ENCODE measurements at regions not wholly inside any gene's neighbourhood (a gene's known extent, or its start where the extent isn't known, plus 50 kb on each side); places are given as distances from the start of the nearest gene placed in this dataset.
A peak's percentile ranks its signal among the peaks of the same experiment; 100 is the strongest.
"Not testable (repeated sequence)": the region's sequence is repeated elsewhere in the genome, so short reads cannot be mapped to it uniquely, and the experiment has no call there.

DNA sequence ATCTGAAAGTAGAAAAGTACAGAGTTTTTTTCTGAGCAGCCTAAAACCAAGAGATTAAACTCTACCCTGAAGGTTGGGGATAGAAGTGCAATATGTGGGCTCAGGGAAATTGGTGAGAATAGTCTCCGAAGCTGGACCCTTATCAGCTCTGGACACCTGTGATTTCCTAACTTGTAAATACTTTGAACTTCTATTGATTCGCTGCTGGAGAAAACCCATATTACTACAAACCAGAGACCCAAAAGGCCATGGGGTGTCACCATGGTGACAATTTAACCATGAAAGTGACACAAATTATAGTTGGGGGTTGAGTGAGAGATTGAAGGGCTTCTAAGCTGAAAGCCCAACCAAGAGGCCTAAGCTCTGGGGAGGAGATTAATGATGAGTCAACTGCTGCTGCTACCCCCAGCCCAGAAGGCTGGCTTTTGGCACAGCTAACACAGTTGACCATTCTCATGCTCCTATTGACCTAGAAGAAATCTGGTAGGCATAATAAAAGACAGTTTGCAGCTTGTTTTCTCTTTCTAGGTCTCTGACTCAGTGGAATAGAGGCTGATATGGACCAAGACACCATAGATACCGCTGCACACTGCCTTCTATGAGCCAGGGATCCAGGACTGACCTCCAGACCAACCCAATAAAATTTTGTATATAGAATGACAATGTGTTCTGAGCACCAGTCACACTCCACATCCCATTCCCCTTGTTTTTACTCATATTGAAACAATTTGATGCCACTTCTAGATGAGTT is 131.9 kb upstream of the FNDC3A start:
- no peak for DNase-seq (ENCODE audit: low spot score)

DNA sequence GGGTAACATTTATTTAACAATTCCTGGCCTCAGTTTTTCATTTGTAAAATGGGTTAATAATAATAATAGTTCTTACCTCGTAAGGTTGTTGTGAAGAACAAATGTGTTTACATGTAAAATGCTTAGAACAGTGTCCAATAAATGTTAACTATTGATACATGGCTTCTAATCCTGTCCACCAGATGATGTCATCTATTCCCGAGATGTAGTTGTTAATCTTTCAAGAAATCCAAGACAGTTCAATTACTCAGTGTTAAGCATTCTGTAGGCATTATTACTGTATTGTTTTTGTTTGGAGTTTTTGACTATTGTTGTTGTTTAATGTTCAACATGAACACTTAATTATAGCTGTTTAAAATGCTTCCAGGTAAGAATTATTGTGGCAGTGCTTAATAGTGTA is 131.0 kb upstream of the FNDC3A start:
- no peak for DNase-seq (ENCODE audit: low spot score)

DNA sequence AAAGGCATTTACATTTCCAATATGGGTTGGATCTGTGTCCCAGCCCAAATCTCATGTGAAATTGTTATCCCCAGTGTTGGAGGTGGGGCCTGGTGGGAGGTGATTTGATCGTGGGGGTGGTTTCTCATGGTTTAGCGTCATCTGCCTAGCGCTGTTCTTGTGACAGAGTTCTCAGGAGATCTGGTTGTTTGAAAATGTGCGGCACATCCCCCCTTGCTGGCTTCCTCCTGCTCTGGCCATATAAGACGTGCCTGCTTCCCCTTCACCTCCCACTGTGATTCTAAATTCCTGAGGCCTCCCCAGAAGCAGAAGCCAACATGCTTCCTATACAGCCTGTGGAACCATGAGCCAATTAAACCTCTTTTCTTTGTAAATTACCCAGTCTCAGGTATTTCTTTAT is 126.2 kb upstream of the FNDC3A start:
- DNase-seq (ENCODE audit: low spot score) = no peak

DNA sequence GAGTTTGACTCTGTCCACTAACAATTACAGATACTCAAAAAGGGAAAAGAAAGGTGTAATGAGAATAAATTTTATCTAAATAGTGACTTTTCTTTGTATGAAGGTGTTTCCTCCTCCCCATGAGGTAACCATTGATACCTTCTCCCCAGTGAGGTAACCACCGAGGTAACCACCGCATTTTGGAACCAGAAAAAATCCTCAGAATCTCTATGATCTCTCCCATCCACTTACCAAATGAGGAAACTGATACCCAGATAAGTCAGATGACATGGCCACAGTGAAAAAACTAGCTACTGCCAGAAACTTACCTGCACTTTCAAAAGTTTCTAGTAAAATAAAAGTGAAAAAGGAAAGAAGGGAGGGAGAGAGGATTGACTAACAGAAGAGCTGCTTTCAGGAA is 124.0 kb upstream of the FNDC3A start:
- DNase-seq (ENCODE audit: low spot score) = no peak

GRCh38 chr13:48852911-48853727 is 122.6 kb upstream of the FNDC3A start:
- no peak for DNase-seq (ENCODE audit: low spot score)

GRCh38 chr13:48853728-48854102 is 122.0 kb upstream of the FNDC3A start:
- no peak for DNase-seq (ENCODE audit: low spot score)

DNA sequence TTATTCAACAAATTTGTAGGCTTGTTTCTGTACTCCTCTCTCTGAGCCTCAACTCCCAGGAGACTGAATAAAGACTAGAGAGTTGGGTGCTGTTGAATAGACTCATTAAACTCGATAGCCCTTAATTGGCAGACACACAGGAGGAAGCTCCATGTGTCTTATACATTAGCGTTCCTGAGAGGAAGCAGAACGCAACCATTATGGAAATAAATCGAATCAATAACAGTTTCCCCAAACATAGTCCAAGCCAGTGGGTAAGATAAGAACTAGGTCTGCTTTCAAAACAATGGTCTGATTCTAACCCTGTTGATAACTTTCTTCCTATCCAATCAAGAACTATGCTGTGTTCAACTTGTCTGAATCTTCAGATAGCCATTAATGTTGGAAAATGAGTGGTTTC is 118.1 kb upstream of the FNDC3A start:
- DNase-seq (ENCODE audit: low spot score) = peak; percentile 59

DNA sequence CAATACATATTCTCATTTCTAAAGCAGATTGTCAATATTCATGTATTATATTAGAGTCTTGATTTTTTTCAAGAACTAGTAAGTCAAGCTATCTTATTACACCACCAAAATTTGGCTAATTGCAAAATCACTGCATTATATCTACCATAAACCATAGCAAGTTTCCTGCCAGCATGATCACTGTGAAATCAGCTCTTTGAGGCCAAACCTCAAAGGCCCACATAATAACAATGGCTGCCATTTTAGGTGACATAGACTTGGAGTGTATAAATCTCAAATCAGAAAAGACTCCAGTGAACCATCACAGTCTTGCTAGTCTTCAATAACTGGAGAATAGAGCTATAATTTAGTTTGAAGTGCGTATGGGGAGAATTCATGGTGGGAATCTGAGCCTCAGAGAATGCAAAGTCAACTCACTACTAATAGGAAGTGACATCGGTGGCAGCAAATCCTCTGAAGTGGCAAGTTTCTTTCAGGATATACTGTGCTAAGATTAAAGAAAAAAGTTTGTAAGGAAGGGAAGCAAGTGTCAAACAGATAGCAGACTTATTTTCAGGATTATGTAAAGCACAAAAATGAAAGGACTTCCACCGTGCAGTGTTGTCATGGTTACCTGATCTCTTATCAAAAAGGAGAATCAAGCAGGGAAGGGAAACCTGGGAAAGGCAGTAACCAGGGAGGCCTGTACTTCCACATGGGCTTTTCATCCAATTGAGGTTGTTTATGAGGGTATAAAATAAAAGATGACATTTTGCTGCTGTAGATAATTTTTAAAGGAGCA is 117.4 kb upstream of the FNDC3A start:
- DNase-seq (ENCODE audit: low spot score) = peak; percentile 82

- no peak for DNase-seq (ENCODE audit: low spot score)
Observed at GRCh38 chr13:48859272-48860105, 116.2 kb upstream of the FNDC3A start.

DNA sequence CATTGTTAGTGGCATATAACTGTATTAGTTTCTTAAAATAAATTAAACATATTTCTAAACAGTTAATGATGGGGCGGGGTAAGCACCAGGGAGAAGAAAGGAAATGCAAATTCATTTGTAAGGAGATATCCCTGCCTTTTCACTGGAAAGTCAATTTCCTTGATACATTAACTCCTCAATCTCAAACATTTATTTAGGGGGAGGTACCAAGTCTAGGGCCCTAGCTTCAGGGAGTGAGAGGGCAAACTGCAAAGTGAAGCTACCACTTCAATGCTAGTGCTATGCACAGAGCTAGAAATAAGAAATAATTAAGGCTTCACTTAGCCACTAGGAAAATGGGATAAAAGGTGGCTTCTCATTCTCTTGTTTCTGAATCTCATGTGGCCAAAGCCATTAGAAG is 115.3 kb upstream of the FNDC3A start:
- DNase-seq (ENCODE audit: low spot score) = no peak

GRCh38 chr13:48862572-48862971 is 113.1 kb upstream of the FNDC3A start:
- no peak for DNase-seq (ENCODE audit: low spot score)

- DNase-seq (ENCODE audit: low spot score) = no peak
Observed at GRCh38 chr13:48864100-48864499, 111.6 kb upstream of the FNDC3A start.

DNA sequence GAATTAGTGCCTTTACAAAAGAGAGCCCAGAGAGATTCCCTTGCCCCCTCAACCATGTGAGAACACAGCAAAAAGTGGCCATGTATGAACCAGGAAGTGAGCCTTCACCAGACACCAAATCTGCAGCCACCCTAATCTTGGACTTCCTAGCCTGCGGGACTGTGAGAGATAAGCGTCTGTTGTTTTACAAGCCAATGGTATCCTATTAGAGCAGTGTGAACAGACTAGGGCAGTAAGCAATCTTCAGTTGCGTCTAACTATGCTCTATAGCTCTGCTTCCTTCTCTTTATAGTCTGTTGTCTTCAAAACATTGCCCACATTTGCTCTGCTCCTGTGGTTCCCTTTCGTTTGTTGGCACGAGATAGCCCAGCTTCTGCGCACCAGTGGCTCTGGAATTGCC is 109.5 kb upstream of the FNDC3A start:
- DNase-seq (ENCODE audit: low spot score) = no peak

GRCh38 chr13:48873081-48873480 is 102.6 kb upstream of the FNDC3A start:
- no peak for DNase-seq (ENCODE audit: low spot score)

- no peak for DNase-seq (ENCODE audit: low spot score)
Observed at GRCh38 chr13:48873587-48873986, 102.1 kb upstream of the FNDC3A start.

- DNase-seq (ENCODE audit: low spot score) = no peak
Observed at GRCh38 chr13:48874165-48874564, 101.5 kb upstream of the FNDC3A start.

GRCh38 chr13:48875047-48875446 is 100.7 kb upstream of the FNDC3A start:
- no peak for DNase-seq (ENCODE audit: low spot score)

DNA sequence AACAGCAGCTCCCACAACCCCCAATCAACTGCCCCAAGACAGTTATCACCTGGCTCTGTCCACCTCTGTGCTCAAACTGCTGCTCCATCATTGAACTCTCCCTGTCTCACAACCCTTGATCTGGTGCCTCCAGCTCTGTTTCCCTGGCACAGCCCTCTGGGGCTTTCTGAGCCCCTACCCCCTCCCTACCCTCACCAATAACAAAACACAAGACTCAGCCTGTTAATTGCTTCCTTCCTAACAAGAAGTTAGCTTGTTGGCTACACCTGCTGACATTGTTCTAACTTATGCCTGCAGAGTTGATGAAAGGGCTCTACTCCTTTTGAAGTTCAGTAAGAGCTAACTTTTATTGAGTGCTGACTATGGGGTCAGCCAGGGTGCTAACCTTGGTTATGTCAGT is 99.4 kb upstream of the FNDC3A start:
- DNase-seq (ENCODE audit: low spot score) = no peak

GRCh38 chr13:48879432-48879831 is 96.3 kb upstream of the FNDC3A start:
- DNase-seq (ENCODE audit: low spot score) = no peak

DNA sequence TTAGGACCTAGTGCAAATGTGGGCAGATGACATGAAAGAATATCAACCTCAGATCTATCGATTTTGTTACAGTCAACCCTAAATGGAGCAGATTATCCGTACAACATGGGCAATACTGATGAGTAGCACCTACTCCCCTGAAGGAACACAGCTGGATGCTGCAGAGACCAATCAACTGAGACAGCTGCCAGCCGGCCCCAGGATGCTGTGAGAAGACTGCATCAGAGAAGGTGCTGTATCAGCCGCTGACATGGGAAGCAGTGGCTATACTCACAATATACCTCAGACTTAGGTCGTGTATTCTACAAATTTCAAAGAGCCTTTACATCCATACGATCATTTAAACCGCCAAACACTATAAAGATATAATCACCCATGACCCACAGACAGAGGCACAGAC is 95.9 kb upstream of the FNDC3A start:
- DNase-seq (ENCODE audit: low spot score) = peak; percentile 24

DNA sequence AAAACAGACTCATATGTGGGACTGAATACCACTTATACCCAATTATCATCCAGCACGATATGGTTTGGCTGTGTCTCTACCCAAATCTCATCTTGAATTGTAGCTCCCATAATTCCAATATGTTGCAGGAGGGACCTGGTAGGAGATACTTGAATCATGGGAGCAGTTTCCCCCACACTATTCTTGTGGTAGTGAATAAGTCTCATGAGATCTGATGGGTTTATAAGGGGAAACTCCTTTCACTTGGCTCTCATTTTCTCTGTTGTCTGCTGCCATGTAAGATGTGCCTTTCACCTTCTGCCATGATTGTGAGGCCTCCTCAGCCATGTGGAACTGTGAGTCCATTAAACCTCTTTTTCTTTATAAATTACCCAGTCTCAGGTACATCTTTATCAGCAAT is 91.9 kb upstream of the FNDC3A start:
- DNase-seq (ENCODE audit: low spot score) = not testable (repeated sequence)

- no peak for DNase-seq (ENCODE audit: low spot score)
Observed at GRCh38 chr13:48885027-48885395, 90.7 kb upstream of the FNDC3A start.
